ENCODE measurements at regions not wholly inside any gene's neighbourhood (a gene's known extent, or its start where the extent isn't known, plus 50 kb on each side); places are given as distances from the start of the nearest gene placed in this dataset.

- no peak for ATAC-seq
- 0 out of 2 replicates have a peak, but pooled peaks cover 7% of the 10 kb centered on the region for H3K9me3 Mint-ChIP-seq
- H3K36me3 Mint-ChIP-seq = no peaks in the 10 kb centered on the region
- ChIA-PET CTCF (no interaction called here), POLR2A (no interaction called here)
- no peak for TF ChIP-seq OVOL2 (CRISPR knock-in tag; IDR thresholded peaks at IDR 0.05; ENCODE audit: borderline replicate concordance)
- TF ChIP-seq MAX (CRISPR knock-in tag; IDR thresholded peaks at IDR 0.05) = no peak
- H3K27me3 Mint-ChIP-seq (ENCODE audit: low read depth) = no peaks in the 10 kb centered on the region
- no peak for DNase-seq (ENCODE audit: low spot score)
- no peaks in the 10 kb centered on the region for H3K4me1 Mint-ChIP-seq
- H3K27ac Mint-ChIP-seq = no peak overlapping the region
- no peak overlapping the region for H3K4me3 Mint-ChIP-seq
Observed at GRCh38 chr4:175143116-175143515, 225.0 kb downstream of the ADAM29 start.

GRCh38 chr4:175146799-175147198 lies 228.6 kb downstream of the ADAM29 start:
- Mint-ChIP-seq H3K27ac (no peak overlapping the region), H3K36me3 (no peaks in the 10 kb centered on the region), H3K27me3 (ENCODE audit: low read depth) (no peaks in the 10 kb centered on the region), H3K4me1 (no peaks in the 10 kb centered on the region), H3K4me3 (no peak overlapping the region), H3K9me3 (peaks cover 15% of the 10 kb centered on the region)
- TF ChIP-seq GTF2I (CRISPR knock-in tag; conservative IDR thresholded peaks at IDR 0.05) (no peak), ATF2 (CRISPR knock-in tag; IDR thresholded peaks at IDR 0.05; ENCODE audit: borderline replicate concordance, low read depth) (no peak), GRHL2 (CRISPR knock-in tag; IDR thresholded peaks at IDR 0.05; ENCODE audit: insufficient replicate concordance, severe bottlenecking) (no peak)
- DNase-seq (ENCODE audit: low spot score) = no peak
- no peak for ATAC-seq
- ChIA-PET CTCF (no interaction called here), POLR2A (no interaction called here)

GRCh38 chr4:175147233-175147632 lies 229.1 kb downstream of the ADAM29 start:
- no peaks in the 10 kb centered on the region for H3K36me3 Mint-ChIP-seq
- H3K27me3 Mint-ChIP-seq (ENCODE audit: low read depth) = no peaks in the 10 kb centered on the region
- no peaks in the 10 kb centered on the region for H3K4me1 Mint-ChIP-seq
- DNase-seq (ENCODE audit: low spot score) (no peak), ATAC-seq (no peak)
- POLR2A ChIA-PET = no interaction called here
- CTCF ChIA-PET = no interaction called here
- H3K27ac Mint-ChIP-seq = no peak overlapping the region
- no peak for TF ChIP-seq ZNF512 (CRISPR knock-in tag; IDR thresholded peaks at IDR 0.05; ENCODE audit: borderline replicate concordance)
- TF ChIP-seq HMGXB4 (CRISPR knock-in tag; IDR thresholded peaks at IDR 0.05) = no peak
- no peak for TF ChIP-seq AFF4 (CRISPR knock-in tag; IDR thresholded peaks at IDR 0.05; ENCODE audit: borderline replicate concordance)
- no peak for TF ChIP-seq PRRX2 (CRISPR knock-in tag; IDR thresholded peaks at IDR 0.05)
- TF ChIP-seq ATF2 (CRISPR knock-in tag; IDR thresholded peaks at IDR 0.05; ENCODE audit: borderline replicate concordance, low read depth) = no peak
- peaks cover 15% of the 10 kb centered on the region for H3K9me3 Mint-ChIP-seq
- no peak overlapping the region for H3K4me3 Mint-ChIP-seq

Measured in WTC11 (cell line).